ENCODE measurements at regions not wholly inside any gene's neighbourhood (a gene's known extent, or its start where the extent isn't known, plus 50 kb on each side); places are given as distances from the start of the nearest gene placed in this dataset.

DNA sequence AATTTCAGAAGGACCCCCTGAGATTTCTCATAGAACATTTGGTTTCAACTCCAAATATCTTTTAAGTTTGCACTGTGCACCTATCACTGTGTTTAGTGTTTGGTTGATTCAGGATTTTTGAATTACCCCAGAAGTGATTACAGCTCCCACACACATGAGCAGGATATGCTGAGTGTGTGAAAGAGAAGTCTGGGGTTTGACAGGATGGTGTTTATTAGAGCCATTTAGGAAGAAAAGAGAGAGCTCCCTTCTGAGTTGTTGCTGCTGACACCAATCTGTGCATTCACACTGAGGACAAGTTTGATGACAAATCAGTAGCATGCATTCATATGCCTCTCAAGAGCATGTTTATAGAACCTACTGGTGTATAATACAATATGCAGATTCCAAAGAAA is 118.1 kb downstream of the RPL22L1 start:
- no peak for DNase-seq
- CTCF ChIA-PET = interaction anchor here (0.9 to 1.5 kb wide), 2 partner anchors 10 to 60 kb away, joined by 3 to 4 read pairs; no protein-coding TSS in a partner anchor
- Histone ChIP-seq H3K9me2 (no peaks in the 10 kb centered on the region), H3K27me3 (ENCODE audit: insufficient read depth) (no peaks in the 10 kb centered on the region), H2AFZ (ENCODE audit: low read depth) (peak overlapping the region; percentile 0; the same call in 1 of the 2 replicates), H4K20me1 (ENCODE audit: insufficient read depth) (no peaks in the 10 kb centered on the region), H3F3A (replicated peaks; ENCODE audit: insufficient read depth) (peaks cover 55% of the 10 kb centered on the region), H3K4me2 (peak overlapping the region; percentile 65; the same call in 1 of the 2 replicates), H3K79me2 (ENCODE audit: insufficient read depth) (no peaks in the 10 kb centered on the region), H3K9me3 (no peaks in the 10 kb centered on the region), H3K4me1 (ENCODE audit: control insufficient read depth in 1 of 2, insufficient read depth in 2 of 2, low read depth in 1 of 2, low read length in 1 of 2) (peaks cover 23 to 54% of the 10 kb centered on the region in 2 experiments), H3K4me3 (ENCODE audit: low read depth in 2 of 2, low read length in 1 of 2) (no peak overlapping the region), H3K36me3 (replicated peaks in 1 of 2; ENCODE audit: control insufficient read depth in 1 of 2, insufficient read depth in 2 of 2, low read length in 1 of 2) (no peaks in the 10 kb centered on the region), H3K27ac (ENCODE audit: low read depth in 2 of 2, low read length in 1 of 2) (peak overlapping the region; percentile 83 to 92), H3K9ac (peak overlapping the region; percentile 56)
- TF ChIP-seq RAD21 (IDR thresholded peaks at IDR 0.05; ENCODE audit: low read length) (no peak), RXRA (IDR thresholded peaks at IDR 0.05; ENCODE audit: borderline replicate concordance, low read depth) (no peak), FOSL2 (IDR thresholded peaks at IDR 0.05; ENCODE audit: borderline replicate concordance, low read depth) (no peak), NFIC (IDR thresholded peaks at IDR 0.05; ENCODE audit: borderline replicate concordance) (no peak)
- TF ChIP-seq, protein P1, sequence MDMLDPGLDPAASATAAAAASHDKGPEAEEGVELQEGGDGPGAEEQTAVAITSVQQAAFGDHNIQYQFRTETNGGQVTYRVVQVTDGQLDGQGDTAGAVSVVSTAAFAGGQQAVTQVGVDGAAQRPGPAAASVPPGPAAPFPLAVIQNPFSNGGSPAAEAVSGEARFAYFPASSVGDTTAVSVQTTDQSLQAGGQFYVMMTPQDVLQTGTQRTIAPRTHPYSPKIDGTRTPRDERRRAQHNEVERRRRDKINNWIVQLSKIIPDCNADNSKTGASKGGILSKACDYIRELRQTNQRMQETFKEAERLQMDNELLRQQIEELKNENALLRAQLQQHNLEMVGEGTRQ (IDR thresholded peaks at IDR 0.05; ENCODE audit: borderline replicate concordance, low read depth, low read length) = no peak
- TF ChIP-seq, protein P2, sequence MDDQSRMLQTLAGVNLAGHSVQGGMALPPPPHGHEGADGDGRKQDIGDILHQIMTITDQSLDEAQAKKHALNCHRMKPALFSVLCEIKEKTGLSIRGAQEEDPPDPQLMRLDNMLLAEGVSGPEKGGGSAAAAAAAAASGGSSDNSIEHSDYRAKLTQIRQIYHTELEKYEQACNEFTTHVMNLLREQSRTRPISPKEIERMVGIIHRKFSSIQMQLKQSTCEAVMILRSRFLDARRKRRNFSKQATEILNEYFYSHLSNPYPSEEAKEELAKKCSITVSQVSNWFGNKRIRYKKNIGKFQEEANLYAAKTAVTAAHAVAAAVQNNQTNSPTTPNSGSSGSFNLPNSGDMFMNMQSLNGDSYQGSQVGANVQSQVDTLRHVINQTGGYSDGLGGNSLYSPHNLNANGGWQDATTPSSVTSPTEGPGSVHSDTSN (IDR thresholded peaks at IDR 0.05) = no peak
- TF ChIP-seq, protein P3, sequence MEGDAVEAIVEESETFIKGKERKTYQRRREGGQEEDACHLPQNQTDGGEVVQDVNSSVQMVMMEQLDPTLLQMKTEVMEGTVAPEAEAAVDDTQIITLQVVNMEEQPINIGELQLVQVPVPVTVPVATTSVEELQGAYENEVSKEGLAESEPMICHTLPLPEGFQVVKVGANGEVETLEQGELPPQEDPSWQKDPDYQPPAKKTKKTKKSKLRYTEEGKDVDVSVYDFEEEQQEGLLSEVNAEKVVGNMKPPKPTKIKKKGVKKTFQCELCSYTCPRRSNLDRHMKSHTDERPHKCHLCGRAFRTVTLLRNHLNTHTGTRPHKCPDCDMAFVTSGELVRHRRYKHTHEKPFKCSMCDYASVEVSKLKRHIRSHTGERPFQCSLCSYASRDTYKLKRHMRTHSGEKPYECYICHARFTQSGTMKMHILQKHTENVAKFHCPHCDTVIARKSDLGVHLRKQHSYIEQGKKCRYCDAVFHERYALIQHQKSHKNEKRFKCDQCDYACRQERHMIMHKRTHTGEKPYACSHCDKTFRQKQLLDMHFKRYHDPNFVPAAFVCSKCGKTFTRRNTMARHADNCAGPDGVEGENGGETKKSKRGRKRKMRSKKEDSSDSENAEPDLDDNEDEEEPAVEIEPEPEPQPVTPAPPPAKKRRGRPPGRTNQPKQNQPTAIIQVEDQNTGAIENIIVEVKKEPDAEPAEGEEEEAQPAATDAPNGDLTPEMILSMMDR (IDR thresholded peaks at IDR 0.05) = no peak
- TF ChIP-seq, protein P4, sequence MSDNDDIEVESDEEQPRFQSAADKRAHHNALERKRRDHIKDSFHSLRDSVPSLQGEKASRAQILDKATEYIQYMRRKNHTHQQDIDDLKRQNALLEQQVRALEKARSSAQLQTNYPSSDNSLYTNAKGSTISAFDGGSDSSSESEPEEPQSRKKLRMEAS (IDR thresholded peaks at IDR 0.05; ENCODE audit: low read depth) = no peak
- TF ChIP-seq, protein P5, sequence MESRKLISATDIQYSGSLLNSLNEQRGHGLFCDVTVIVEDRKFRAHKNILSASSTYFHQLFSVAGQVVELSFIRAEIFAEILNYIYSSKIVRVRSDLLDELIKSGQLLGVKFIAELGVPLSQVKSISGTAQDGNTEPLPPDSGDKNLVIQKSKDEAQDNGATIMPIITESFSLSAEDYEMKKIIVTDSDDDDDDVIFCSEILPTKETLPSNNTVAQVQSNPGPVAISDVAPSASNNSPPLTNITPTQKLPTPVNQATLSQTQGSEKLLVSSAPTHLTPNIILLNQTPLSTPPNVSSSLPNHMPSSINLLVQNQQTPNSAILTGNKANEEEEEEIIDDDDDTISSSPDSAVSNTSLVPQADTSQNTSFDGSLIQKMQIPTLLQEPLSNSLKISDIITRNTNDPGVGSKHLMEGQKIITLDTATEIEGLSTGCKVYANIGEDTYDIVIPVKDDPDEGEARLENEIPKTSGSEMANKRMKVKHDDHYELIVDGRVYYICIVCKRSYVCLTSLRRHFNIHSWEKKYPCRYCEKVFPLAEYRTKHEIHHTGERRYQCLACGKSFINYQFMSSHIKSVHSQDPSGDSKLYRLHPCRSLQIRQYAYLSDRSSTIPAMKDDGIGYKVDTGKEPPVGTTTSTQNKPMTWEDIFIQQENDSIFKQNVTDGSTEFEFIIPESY (IDR thresholded peaks at IDR 0.05; ENCODE audit: borderline replicate concordance, low read depth) = no peak
- POLR2A ChIA-PET = no interaction called here

All from SK-N-SH (cell line).